Prostate gland (tissue), 2 donors: ENCODE measurements at regions not wholly inside any gene's neighbourhood (a gene's known extent, or its start where the extent isn't known, plus 50 kb on each side); places are given as distances from the start of the nearest gene placed in this dataset.
"Not testable (repeated sequence)": the region's sequence is repeated elsewhere in the genome, so short reads cannot be mapped to it uniquely, and the experiment has no call there.

ENCODE experiments used
- DNase-seq: peaks from one replicate; pipeline ENCODE4 v3.0.0-alpha.2; 2019; ENCODE audit warnings: low spot score
- H3K27ac ChIP-seq, 2 donors: fragments of 200-600 bp; sonication (generic); 2 replicates each; pipeline ENCODE4 v1.5.1; 2017 to 2019
- H3K27me3 ChIP-seq: fragments of 200-600 bp; sonication (generic); replicated peaks from 2 replicates; pipeline ENCODE4 v1.5.1; 2019; ENCODE audit not compliant: insufficient read depth
- H3K36me3 ChIP-seq, 2 donors: fragments of 200-600 bp; sonication (generic); 1 replicate in 1 of 2; 2 replicates in 1 of 2; pipeline versions ENCODE4 v1.5.1 to v1.8.1; 2017 to 2019
- H3K4me1 ChIP-seq: fragments of 200-600 bp; sonication (generic); replicated peaks from 2 replicates; pipeline ENCODE4 v1.5.1; 2019
- H3K4me3 ChIP-seq, 2 donors: fragments of 200-600 bp; sonication (generic); 2 replicates each; pipeline ENCODE4 v1.5.1; 2017 to 2019
- H3K9me3 ChIP-seq: fragments of 200-600 bp; sonication (generic); 2 replicates; pipeline ENCODE4 v1.5.1; 2017
- POLR2A ChIP-seq: fragments of 450-650 bp; IDR thresholded peaks from one replicate; pipeline ENCODE4 v1.6.1; 2016; ENCODE audit warnings: antibody characterized with exemption, mild to moderate bottlenecking
- POLR2AphosphoS5 ChIP-seq: sonication (generic); formaldehyde crosslinking; IDR thresholded peaks from one replicate; pipeline ENCODE4 v1.6.1; 2017; ENCODE audit warnings: antibody characterized with exemption
- WGBS: methylation state at CpG from one replicate; pipeline ENCODE4 v1.1.5; 2018; 5-methylcytosine and 5-hydroxymethylcytosine counted together
- intact Hi-C: fragments of 100-400 bp; cut with DNase I; formaldehyde crosslinking; loops from one replicate; pipeline ENCODE4 v1.14.2; 2022
- TF ChIP-seq, protein P1 (sequence below), 4 experiments: fragments of 200-600 bp in 2 of 4; fragments of 450-650 bp in 2 of 4; sonication (generic) in 2 of 4; IDR thresholded peaks; 1 replicate in 3 of 4; 2 replicates in 1 of 4; pipeline ENCODE4 v1.5.1; 2016 to 2019; ENCODE audit warnings: antibody characterized with exemption in 4 of 4, mild to moderate bottlenecking in 2 of 4, moderate library complexity in 2 of 4

DNA sequence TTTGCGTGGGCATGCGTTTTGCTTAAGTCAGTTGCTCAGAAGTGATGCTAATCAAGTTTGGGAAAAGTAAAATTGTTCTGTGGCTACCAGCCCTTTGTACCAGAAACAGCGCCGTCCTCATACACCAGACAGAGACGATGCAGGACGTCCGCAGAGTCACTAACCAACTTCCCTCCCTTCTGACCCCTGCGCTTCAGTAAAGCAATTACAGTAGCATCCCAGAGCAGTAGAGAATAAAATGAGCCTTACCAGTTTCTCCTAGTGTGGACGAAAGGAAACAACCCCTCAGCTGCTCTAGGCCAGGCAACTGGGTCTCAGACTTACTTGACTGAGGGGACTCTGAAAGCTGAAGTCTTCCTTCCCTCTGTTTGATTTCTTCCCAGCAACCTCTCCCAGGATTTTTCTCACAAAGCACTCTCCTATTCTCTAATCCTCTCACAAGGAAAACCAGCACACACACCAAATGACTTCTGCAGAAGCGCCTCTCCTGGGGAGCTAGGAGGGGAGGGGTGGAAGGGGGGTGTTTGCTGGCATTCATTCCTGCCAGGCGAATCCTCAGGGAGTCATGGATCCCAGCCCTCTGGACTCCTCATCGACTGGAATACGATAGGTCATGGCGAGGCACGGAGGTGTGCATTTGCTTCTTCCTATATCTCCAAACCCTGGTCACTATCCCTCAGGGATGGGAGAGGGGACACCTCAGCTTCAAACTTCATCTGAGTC is 56.0 kb upstream of the MID1 start:
- Histone ChIP-seq H3K36me3 (no peaks in the 10 kb centered on the region), H3K4me3 (no peak overlapping the region), H3K27ac (no peak overlapping the region), H3K27me3 (no peaks in the 10 kb centered on the region), H3K4me1 (no peaks in the 10 kb centered on the region), H3K9me3 (no peaks in the 10 kb centered on the region)
- WGBS, result 61% methylated on average over 15 of the region's 15 CpGs
- TF ChIP-seq POLR2A, result no peak
- intact Hi-C loops, result no loop called here
- no peak for DNase-seq

GRCh38 chrX:10677490-10677889 is 57.1 kb upstream of the MID1 start:
- no peaks in the 10 kb centered on the region for H3K4me1 ChIP-seq
- H3K9me3 ChIP-seq, result no peaks in the 10 kb centered on the region
- no peaks in the 10 kb centered on the region for H3K27me3 ChIP-seq
- 61% methylated on average over 5 of the region's 5 CpGs for WGBS
- TF ChIP-seq POLR2A, result no peak
- TF ChIP-seq, protein P1, sequence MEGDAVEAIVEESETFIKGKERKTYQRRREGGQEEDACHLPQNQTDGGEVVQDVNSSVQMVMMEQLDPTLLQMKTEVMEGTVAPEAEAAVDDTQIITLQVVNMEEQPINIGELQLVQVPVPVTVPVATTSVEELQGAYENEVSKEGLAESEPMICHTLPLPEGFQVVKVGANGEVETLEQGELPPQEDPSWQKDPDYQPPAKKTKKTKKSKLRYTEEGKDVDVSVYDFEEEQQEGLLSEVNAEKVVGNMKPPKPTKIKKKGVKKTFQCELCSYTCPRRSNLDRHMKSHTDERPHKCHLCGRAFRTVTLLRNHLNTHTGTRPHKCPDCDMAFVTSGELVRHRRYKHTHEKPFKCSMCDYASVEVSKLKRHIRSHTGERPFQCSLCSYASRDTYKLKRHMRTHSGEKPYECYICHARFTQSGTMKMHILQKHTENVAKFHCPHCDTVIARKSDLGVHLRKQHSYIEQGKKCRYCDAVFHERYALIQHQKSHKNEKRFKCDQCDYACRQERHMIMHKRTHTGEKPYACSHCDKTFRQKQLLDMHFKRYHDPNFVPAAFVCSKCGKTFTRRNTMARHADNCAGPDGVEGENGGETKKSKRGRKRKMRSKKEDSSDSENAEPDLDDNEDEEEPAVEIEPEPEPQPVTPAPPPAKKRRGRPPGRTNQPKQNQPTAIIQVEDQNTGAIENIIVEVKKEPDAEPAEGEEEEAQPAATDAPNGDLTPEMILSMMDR (IDR thresholded peaks at IDR 0.05), result no peak
- no peak for TF ChIP-seq POLR2AphosphoS5
- intact Hi-C loops, result no loop called here
- H3K4me3 ChIP-seq, result no peak overlapping the region
- H3K27ac ChIP-seq, result no peak overlapping the region
- H3K36me3 ChIP-seq, result no peaks in the 10 kb centered on the region
- no peak for DNase-seq

GRCh38 chrX:10679387-10679786 is 59.0 kb upstream of the MID1 start:
- intact Hi-C loops, result no loop called here

DNA sequence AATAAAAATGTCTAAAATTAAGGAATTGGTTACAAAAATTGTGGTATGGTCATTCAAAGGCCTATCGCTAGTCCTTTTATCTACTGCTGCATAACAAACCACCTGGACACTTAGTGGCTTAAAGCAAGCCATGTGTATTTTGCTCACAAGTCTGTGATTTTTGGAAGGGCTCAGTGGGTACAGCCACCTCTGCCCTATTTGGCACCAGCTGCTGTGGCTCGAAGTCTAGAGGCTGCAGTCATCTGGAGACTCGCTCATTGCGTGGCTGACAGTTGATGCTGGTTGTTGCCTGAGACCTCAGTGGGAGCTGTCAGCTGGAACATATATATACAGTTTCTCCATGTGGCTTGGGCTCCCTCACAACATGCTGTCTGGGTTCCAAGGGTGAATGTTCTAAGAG is 60.8 kb upstream of the MID1 start:
- no peaks in the 10 kb centered on the region for H3K9me3 ChIP-seq

More at GRCh38 chrX:10679387-10679786, 59.0 kb upstream of the MID1 start:
- WGBS, result 94% methylated on average over 5 of the region's 5 CpGs
- Histone ChIP-seq H3K4me1 (no peaks in the 10 kb centered on the region), H3K4me3 (no peak overlapping the region), H3K9me3 (no peaks in the 10 kb centered on the region), H3K27ac (no peak overlapping the region), H3K36me3 (no peaks in the 10 kb centered on the region), H3K27me3 (no peaks in the 10 kb centered on the region)
- TF ChIP-seq POLR2AphosphoS5, result no peak
- TF ChIP-seq POLR2A, result no peak
- TF ChIP-seq, protein P1 (IDR thresholded peaks at IDR 0.05), result no peak
- no peak for DNase-seq

DNA sequence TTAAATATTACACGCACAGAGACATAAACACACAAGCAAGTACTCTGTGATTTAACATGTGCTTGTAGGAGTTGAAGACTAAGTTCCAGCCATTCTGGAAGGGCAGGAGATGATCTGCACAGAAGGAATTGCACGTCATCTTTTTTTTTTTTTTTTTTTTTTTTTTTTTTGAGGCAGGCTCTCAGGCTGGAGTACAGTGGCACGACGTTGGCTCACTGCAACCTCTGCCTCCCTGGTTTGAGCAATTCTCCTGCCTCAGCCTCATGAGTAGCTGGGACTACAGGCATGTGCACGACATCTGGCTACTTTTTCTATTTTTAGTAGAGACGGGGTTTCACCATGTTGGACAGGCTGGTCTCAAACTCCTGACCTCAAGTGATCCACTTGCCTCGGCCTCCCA is 63.2 kb upstream of the MID1 start:
- DNase-seq, H3K4me1 ChIP-seq, H3K27ac ChIP-seq, H3K9me3 ChIP-seq, H3K36me3 ChIP-seq, intact Hi-C loops, H3K27me3 ChIP-seq, H3K4me3 ChIP-seq: not testable (repeated sequence)
- 86% methylated on average over 7 of the region's 7 CpGs for WGBS

More for the DNA sequence above, 60.8 kb upstream of the MID1 start:
- no peaks in the 10 kb centered on the region for H3K4me1 ChIP-seq
- H3K36me3 ChIP-seq, result no peaks in the 10 kb centered on the region
- TF ChIP-seq, protein P1 (IDR thresholded peaks at IDR 0.05), result no peak
- TF ChIP-seq POLR2AphosphoS5, result no peak
- TF ChIP-seq POLR2A, result no peak
- H3K4me3 ChIP-seq, result no peak overlapping the region
- no peaks in the 10 kb centered on the region for H3K27me3 ChIP-seq
- intact Hi-C loops, result no loop called here
- DNase-seq, result no peak
- WGBS, result 92% methylated on average over 4 of the region's 4 CpGs
- H3K27ac ChIP-seq, result no peak overlapping the region

DNA sequence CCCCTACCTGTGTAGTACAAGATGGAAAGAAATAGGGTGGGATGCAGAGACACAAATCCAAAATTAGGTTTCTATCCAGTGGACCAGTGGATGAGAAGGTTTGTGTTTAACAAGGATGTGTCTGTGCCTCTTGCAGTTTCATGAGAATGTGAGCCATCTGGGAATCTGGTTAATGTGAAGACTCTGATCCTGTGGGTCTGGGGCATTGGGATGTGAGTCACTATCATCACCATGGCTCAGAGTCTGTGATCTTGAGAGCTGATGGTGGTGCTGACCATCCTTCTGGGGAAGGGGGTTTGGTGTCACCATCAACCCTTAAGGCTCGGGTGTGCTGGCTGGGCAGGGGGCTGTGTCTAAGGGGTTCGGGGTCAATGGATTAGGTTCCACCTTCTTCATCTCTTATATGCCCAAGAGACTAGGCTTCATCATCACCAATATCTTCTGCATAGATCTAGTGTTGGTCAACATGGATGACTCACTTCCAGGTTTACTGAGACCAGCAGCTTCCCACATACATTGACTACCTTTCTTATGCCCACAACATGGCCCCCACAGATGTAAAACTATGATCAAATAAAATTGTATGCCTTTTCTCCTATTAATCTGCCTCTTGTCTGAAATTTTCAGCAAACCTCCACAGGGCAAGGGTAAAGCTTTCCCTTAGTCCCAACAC is 65.7 kb upstream of the MID1 start:
- WGBS, result no CpG with 5 or more reads among the region's 2 CpGs
- H3K4me3 ChIP-seq, result no peak overlapping the region
- intact Hi-C loops, result no loop called here

DNA sequence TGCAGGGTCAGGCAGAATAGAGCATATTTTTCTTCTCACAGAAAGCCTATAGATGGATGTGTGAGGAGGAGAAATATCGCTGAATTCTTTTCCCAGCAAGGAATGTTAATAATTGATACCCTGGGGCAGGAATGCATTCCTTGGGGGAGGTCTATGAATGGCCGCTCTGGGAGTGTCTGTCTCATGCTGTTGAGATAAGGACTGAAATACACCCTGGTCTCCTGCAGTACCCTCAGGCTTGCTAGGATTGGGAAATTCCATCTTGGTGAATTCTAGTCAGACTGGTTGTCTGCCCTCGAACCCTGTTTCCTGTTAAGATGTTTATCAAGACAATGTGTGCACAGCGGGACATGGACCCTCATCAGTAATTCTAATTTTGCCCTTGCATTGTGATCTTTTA is 71.4 kb upstream of the MID1 start:
- DNase-seq, intact Hi-C loops, H3K27me3 ChIP-seq, H3K4me3 ChIP-seq, H3K4me1 ChIP-seq, H3K27ac ChIP-seq, H3K36me3 ChIP-seq, H3K9me3 ChIP-seq: not testable (repeated sequence)
- 81% methylated on average over 4 of the region's 4 CpGs for WGBS

More for the DNA sequence above, 65.7 kb upstream of the MID1 start:
- Histone ChIP-seq H3K27me3 (no peaks in the 10 kb centered on the region), H3K36me3 (no peaks in the 10 kb centered on the region), H3K4me1 (no peaks in the 10 kb centered on the region), H3K27ac (no peak overlapping the region), H3K9me3 (no peaks in the 10 kb centered on the region)
- DNase-seq, result no peak
- TF ChIP-seq POLR2A, result no peak
